ENCODE measurements at regions not wholly inside any gene's neighbourhood (a gene's known extent, or its start where the extent isn't known, plus 50 kb on each side); places are given as distances from the start of the nearest gene placed in this dataset.

DNA sequence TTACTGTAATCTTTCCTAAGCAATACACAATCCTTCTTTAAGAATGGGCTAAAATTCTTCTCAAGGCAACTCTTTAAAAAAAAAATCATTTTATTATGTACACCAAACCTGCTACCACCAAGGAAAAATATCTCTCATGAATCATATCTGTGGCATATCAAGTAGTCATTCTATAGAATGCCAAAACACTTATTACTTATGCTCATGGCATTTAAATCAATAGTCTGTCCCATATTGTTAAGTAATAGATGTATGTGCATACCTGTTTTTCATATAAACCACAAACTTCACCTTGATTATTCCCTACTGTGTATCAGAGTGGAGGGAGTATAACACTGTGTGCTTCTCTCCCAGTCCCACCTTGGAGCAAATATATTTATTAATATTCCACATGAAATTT lies 95.8 kb upstream of the SETBP1 start:
- Histone ChIP-seq H3K27me3 (ENCODE audit: low read length) (no peaks in the 10 kb centered on the region), H3K79me2 (ENCODE audit: insufficient read depth, low read length) (no peaks in the 10 kb centered on the region), H3K4me3 (ENCODE audit: insufficient read depth, low read length, poor library complexity, severe bottlenecking) (no peak overlapping the region), H3F3A (ENCODE audit: insufficient read depth) (no peaks in the 10 kb centered on the region), H2AFZ (ENCODE audit: low read depth, low read length, severe bottlenecking) (no peak overlapping the region), H3K9ac (ENCODE audit: low read length) (no peak overlapping the region), H3K36me3 (ENCODE audit: low read length) (no peaks in the 10 kb centered on the region), H4K20me1 (ENCODE audit: low read depth, low read length) (no peaks in the 10 kb centered on the region), H3K9me3 (ENCODE audit: insufficient read depth, low read length) (no peaks in the 10 kb centered on the region), H3K9me2 (replicated peaks; ENCODE audit: insufficient read depth, low read length) (no peaks in the 10 kb centered on the region), H3K27ac (ENCODE audit: low read depth, low read length) (no peak overlapping the region), H3K4me2 (ENCODE audit: low read depth, low read length, poor library complexity, severe bottlenecking) (no peak overlapping the region)
- no peak for TF ChIP-seq EZH2phosphoT487 (conservative IDR thresholded peaks at IDR 0.05; ENCODE audit: low read length)
- TF ChIP-seq, protein P1, sequence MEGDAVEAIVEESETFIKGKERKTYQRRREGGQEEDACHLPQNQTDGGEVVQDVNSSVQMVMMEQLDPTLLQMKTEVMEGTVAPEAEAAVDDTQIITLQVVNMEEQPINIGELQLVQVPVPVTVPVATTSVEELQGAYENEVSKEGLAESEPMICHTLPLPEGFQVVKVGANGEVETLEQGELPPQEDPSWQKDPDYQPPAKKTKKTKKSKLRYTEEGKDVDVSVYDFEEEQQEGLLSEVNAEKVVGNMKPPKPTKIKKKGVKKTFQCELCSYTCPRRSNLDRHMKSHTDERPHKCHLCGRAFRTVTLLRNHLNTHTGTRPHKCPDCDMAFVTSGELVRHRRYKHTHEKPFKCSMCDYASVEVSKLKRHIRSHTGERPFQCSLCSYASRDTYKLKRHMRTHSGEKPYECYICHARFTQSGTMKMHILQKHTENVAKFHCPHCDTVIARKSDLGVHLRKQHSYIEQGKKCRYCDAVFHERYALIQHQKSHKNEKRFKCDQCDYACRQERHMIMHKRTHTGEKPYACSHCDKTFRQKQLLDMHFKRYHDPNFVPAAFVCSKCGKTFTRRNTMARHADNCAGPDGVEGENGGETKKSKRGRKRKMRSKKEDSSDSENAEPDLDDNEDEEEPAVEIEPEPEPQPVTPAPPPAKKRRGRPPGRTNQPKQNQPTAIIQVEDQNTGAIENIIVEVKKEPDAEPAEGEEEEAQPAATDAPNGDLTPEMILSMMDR (IDR thresholded peaks at IDR 0.05; ENCODE audit: insufficient read depth, low read length, poor library complexity, severe bottlenecking): no peak

DNA sequence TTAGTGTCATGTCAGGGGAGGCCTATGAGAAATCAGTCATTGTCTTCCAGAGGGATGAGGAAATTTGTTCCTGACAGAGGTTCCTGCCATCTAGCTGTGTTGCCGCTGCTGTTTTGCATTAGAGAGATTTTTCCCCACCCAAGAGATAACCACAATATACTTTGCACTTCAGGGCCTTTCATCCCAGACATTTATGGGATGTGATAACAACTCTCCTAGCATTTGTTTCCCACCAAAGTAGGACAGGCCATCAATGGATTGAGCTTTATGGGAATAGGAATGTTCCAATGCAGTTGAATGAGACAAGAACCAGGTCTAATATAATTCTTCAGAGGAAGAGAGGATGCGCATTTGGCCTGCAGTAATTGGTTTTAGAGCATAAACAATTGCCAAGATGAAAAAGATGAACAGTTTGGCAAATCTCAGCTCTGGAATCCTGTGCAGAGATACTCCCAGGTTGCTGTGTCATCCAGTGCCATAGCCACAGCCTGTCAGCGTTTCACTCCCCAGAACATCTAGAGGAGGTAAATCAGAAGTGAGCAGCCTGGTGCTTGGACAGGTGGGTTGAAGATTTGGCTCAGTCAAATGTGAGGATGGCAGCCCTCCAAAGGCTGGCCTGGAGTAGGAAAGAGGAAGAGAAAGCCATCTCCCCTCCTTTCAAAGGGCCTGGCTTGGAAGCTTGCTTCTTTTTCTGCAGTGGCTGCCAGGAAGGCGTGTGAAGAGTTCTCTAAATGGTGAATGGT lies 93.7 kb upstream of the SETBP1 start:
- Histone ChIP-seq H3K9ac (ENCODE audit: low read length) (no peak overlapping the region), H3K79me2 (ENCODE audit: insufficient read depth, low read length) (no peaks in the 10 kb centered on the region), H3K36me3 (ENCODE audit: low read length) (no peaks in the 10 kb centered on the region), H4K20me1 (ENCODE audit: low read depth, low read length) (no peaks in the 10 kb centered on the region), H3K4me3 (ENCODE audit: insufficient read depth, low read length, poor library complexity, severe bottlenecking) (no peak overlapping the region), H3K9me2 (replicated peaks; ENCODE audit: insufficient read depth, low read length) (no peaks in the 10 kb centered on the region), H3F3A (ENCODE audit: insufficient read depth) (no peaks in the 10 kb centered on the region), H3K4me2 (ENCODE audit: low read depth, low read length, poor library complexity, severe bottlenecking) (no peak overlapping the region), H3K9me3 (ENCODE audit: insufficient read depth, low read length) (no peaks in the 10 kb centered on the region), H3K27ac (ENCODE audit: low read depth, low read length) (no peak overlapping the region), H2AFZ (ENCODE audit: low read depth, low read length, severe bottlenecking) (no peak overlapping the region), H3K27me3 (ENCODE audit: low read length) (no peaks in the 10 kb centered on the region)
- TF ChIP-seq EZH2phosphoT487 (conservative IDR thresholded peaks at IDR 0.05; ENCODE audit: low read length): no peak
- TF ChIP-seq, protein P1 (IDR thresholded peaks at IDR 0.05; ENCODE audit: insufficient read depth, low read length, poor library complexity, severe bottlenecking): no peak

DNA sequence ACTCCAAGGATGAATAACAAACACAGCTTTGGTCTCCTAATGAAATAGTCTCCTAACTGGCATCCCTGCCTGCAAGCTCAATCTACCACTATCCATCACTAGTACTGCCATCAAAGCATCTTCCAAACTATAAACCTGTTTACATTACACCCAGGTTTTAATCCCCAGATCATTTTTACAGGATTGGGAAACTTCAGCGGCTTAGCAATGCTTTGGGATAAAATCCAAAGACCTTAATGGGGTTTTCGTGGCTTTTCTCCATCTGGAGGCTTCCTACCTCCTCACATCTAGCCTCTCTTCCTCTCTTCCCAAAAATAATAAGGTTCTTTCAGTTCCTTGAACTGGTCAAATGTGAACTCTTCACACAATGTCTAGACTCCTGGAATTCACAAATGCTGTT lies 92.2 kb upstream of the SETBP1 start:
- H3K27me3 ChIP-seq (ENCODE audit: low read length): no peaks in the 10 kb centered on the region
- no peak overlapping the region for H3K4me3 ChIP-seq (ENCODE audit: insufficient read depth, low read length, poor library complexity, severe bottlenecking)
- H3K36me3 ChIP-seq (ENCODE audit: low read length): no peaks in the 10 kb centered on the region
- no peak overlapping the region for H2AFZ ChIP-seq (ENCODE audit: low read depth, low read length, severe bottlenecking)
- no peak for TF ChIP-seq EZH2phosphoT487 (conservative IDR thresholded peaks at IDR 0.05; ENCODE audit: low read length)
- TF ChIP-seq, protein P1 (IDR thresholded peaks at IDR 0.05; ENCODE audit: insufficient read depth, low read length, poor library complexity, severe bottlenecking): no peak
- no peak overlapping the region for H3K27ac ChIP-seq (ENCODE audit: low read depth, low read length)
- no peaks in the 10 kb centered on the region for H3K79me2 ChIP-seq (ENCODE audit: insufficient read depth, low read length)
- H3K9me3 ChIP-seq (ENCODE audit: insufficient read depth, low read length): no peaks in the 10 kb centered on the region
- H3K9me2 ChIP-seq (replicated peaks; ENCODE audit: insufficient read depth, low read length): no peaks in the 10 kb centered on the region
- no peak overlapping the region for H3K9ac ChIP-seq (ENCODE audit: low read length)
- no peaks in the 10 kb centered on the region for H4K20me1 ChIP-seq (ENCODE audit: low read depth, low read length)
- H3K4me2 ChIP-seq (ENCODE audit: low read depth, low read length, poor library complexity, severe bottlenecking): no peak overlapping the region
- no peaks in the 10 kb centered on the region for H3F3A ChIP-seq (ENCODE audit: insufficient read depth)

Data from SU-DHL-6 (cell line).